ENCODE measurements at regions not wholly inside any gene's neighbourhood (a gene's known extent, or its start where the extent isn't known, plus 50 kb on each side); places are given as distances from the start of the nearest gene placed in this dataset.

- no peaks in the 10 kb centered on the region for H4K20me1 ChIP-seq (replicated peaks in 1 of 2; ENCODE audit: control insufficient read depth in 1 of 2, insufficient read depth in 2 of 2, low read length in 2 of 2)
- no peak for FAIRE-seq
- CTCF ChIA-PET (ENCODE audit: partially characterized antibody): interaction anchor here (0.5 to 3.6 kb wide), 11 partner anchors 12 to 630 kb away, joined by 3 to 14 read pairs (median 3); no protein-coding TSS in a partner anchor
Measured at GRCh38 chr1:166354406-166354805, 187.6 kb upstream of the FAM78B start.

More at GRCh38 chr1:166354406-166354805, 187.6 kb upstream of the FAM78B start:
- no peak overlapping the region for H3K4me2 ChIP-seq (ENCODE audit: insufficient read depth in 1 of 2, low read depth in 2 of 2, low read length in 2 of 2)
- H3K27ac ChIP-seq (ENCODE audit: low read depth, low read length): no peak overlapping the region
- no peaks in the 10 kb centered on the region for H3K4me1 ChIP-seq (replicated peaks in 1 of 4; ENCODE audit: control insufficient read depth in 3 of 4, insufficient read depth in 4 of 4, low read length in 3 of 4)
- no peak overlapping the region for H2BK5ac ChIP-seq (ENCODE audit: low read depth, low read length)
- no peak overlapping the region for H3K18ac ChIP-seq (ENCODE audit: extremely low read depth, low read length)
- POLR2A ChIA-PET (ENCODE audit: partially characterized antibody): no interaction called here
- H3K14ac ChIP-seq (ENCODE audit: insufficient read length): no peak overlapping the region
- no peak overlapping the region for H2AK5ac ChIP-seq (ENCODE audit: low read depth, low read length)
- no peak overlapping the region for H3K4me3 ChIP-seq (ENCODE audit: extremely low read depth in 1 of 4, insufficient read depth in 2 of 4, low read depth in 3 of 4, low read length in 4 of 4)
- no peaks in the 10 kb centered on the region for H3K79me2 ChIP-seq (ENCODE audit: control insufficient read depth in 1 of 2, insufficient read depth in 2 of 2, low read length in 2 of 2)
- no peak overlapping the region for H2BK120ac ChIP-seq (replicated peaks; ENCODE audit: low read depth, low read length)
- no peak overlapping the region for H2AFZ ChIP-seq (ENCODE audit: low read length)
- H4K8ac ChIP-seq (ENCODE audit: extremely low read depth, insufficient read depth, low read length): no peak overlapping the region
- no peak overlapping the region for H3K9ac ChIP-seq (replicated peaks in 1 of 4; ENCODE audit: extremely low read depth in 1 of 4, low read depth in 3 of 4, low read length in 3 of 4)
- TF ChIP-seq SP4 (IDR thresholded peaks at IDR 0.05; ENCODE audit: low read length): no peak
- TF ChIP-seq RAD21 (IDR thresholded peaks at IDR 0.05 in 1 of 2, conservative IDR thresholded peaks at IDR 0.05 in 1 of 2; ENCODE audit: low read depth in 2 of 2, low read length in 2 of 2): peak; percentile 36 to 59
- TF ChIP-seq SIN3A (conservative IDR thresholded peaks at IDR 0.05 in 1 of 2, IDR thresholded peaks at IDR 0.05 in 1 of 2; ENCODE audit: low read depth in 1 of 2, low read length in 2 of 2): 0 out of 4 replicates have a peak, but pooled peaks of 1 of the 2 experiments have one; percentile 30
- TF ChIP-seq, protein P1, sequence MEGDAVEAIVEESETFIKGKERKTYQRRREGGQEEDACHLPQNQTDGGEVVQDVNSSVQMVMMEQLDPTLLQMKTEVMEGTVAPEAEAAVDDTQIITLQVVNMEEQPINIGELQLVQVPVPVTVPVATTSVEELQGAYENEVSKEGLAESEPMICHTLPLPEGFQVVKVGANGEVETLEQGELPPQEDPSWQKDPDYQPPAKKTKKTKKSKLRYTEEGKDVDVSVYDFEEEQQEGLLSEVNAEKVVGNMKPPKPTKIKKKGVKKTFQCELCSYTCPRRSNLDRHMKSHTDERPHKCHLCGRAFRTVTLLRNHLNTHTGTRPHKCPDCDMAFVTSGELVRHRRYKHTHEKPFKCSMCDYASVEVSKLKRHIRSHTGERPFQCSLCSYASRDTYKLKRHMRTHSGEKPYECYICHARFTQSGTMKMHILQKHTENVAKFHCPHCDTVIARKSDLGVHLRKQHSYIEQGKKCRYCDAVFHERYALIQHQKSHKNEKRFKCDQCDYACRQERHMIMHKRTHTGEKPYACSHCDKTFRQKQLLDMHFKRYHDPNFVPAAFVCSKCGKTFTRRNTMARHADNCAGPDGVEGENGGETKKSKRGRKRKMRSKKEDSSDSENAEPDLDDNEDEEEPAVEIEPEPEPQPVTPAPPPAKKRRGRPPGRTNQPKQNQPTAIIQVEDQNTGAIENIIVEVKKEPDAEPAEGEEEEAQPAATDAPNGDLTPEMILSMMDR (IDR thresholded peaks at IDR 0.05; ENCODE audit: control extremely low read depth in 1 of 3, insufficient read depth in 1 of 3, low read depth in 1 of 3, low read length in 3 of 3): peak in 1 of 3 experiments; percentile 39; a peak in 1 of 4 replicates
- TF ChIP-seq ZNF274 (IDR thresholded peaks at IDR 0.05; ENCODE audit: borderline replicate concordance, extremely low read depth, low read length): no peak
- no peak overlapping the region for H3K23ac ChIP-seq (ENCODE audit: insufficient read length)
- H2BK12ac ChIP-seq (ENCODE audit: low read depth, low read length): no peak overlapping the region
- no peaks in the 10 kb centered on the region for H3K36me3 ChIP-seq (ENCODE audit: control insufficient read depth in 2 of 4, insufficient read depth in 4 of 4, low read length in 3 of 4)
- H4K91ac ChIP-seq (replicated peaks; ENCODE audit: insufficient read length, low read length): no peak overlapping the region
- no peaks in the 10 kb centered on the region for H3K23me2 ChIP-seq (ENCODE audit: low read depth, low read length)
- H3K9me3 ChIP-seq (ENCODE audit: insufficient read depth in 2 of 2, low read depth in 1 of 2, low read length in 1 of 2): no peaks in the 10 kb centered on the region
- no peaks in the 10 kb centered on the region for H3K79me1 ChIP-seq (ENCODE audit: low read depth, low read length)
- no peaks in the 10 kb centered on the region for H3K27me3 ChIP-seq (replicated peaks in 1 of 4; ENCODE audit: control insufficient read depth in 3 of 4, extremely low read depth in 1 of 4, insufficient read depth in 3 of 4, low read length in 3 of 4)
- H3K4ac ChIP-seq (replicated peaks; ENCODE audit: insufficient read length, low read depth, low read length): no peak overlapping the region
- no peak for DNase-seq (ENCODE audit: low read depth in 1 of 2, low spot score in 2 of 2)
- no peak overlapping the region for H3K56ac ChIP-seq (replicated peaks; ENCODE audit: insufficient read length, low read depth, low read length)
- WGBS, 2 experiments (ENCODE audit: extremely low coverage in 1 of 2, insufficient coverage in 1 of 2, insufficient read length in 1 of 2, insufficient replicate concordance in 2 of 2, low coverage in 1 of 2, low lambda C conversion rate in 2 of 2, missing lambda C conversion rate in 1 of 2): 60% methylated on average over 4 of the region's 4 CpGs; no CpG with 5 or more reads in 1 of the 2 experiments
- no peak overlapping the region for H4K5ac ChIP-seq (ENCODE audit: insufficient read length, low read depth, low read length)
- H2BK20ac ChIP-seq (ENCODE audit: low read length): no peak overlapping the region
- H2BK15ac ChIP-seq (ENCODE audit: low read length): no peak overlapping the region

Measured in H1 (cell line).